Inferior parietal cortex (tissue), 1 donor: ENCODE measurements at regions not wholly inside any gene's neighbourhood (a gene's known extent, or its start where the extent isn't known, plus 50 kb on each side); places are given as distances from the start of the nearest gene placed in this dataset.
"Not testable (repeated sequence)": the region's sequence is repeated elsewhere in the genome, so short reads cannot be mapped to it uniquely, and the experiment has no call there.

Experiments used
- DNase-seq: peaks from one replicate; pipeline ENCODE4 v3.0.0-alpha.2; 2016; ENCODE audit errors: extremely low spot score

DNA sequence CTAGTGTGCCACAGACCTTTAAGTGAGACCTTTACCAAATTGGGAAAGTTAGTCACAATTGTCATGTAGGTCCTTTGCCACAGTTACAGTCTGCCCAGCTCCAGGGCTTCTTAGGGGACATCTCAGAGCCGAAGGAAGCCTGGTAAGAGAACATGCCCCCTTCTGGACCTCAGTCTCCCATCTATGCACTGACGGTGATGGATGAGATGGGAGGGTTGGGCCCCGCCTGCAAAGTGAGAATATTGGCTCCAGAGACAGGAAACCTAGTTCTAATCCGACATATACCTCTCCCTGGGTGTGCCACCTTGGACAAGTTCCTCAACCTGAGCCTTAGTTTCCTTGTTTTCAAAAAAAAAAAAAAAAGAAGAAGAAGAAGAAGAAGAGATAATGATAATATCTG is 85.1 kb upstream of the NAV2 start:
- no peak for DNase-seq

DNA sequence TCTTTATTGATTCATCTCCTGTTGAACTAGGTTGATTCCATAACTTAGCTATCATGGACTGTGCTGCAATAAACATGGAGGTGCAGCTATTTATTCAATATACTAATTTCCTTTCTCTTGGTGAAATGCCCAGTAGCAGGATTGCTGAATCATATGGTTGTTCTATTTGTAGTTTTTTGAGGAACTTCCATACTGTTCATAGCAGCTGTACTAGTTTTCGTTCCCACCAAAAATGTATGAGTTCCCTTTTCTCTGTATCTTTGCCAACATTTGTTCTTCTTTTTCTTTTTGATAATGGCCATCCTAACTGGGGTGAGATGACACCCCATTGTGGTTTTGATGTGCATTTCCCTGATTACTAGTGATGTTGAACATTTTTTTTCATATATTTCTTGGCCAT is 87.2 kb upstream of the NAV2 start:
- peak; percentile 40 for DNase-seq

DNA sequence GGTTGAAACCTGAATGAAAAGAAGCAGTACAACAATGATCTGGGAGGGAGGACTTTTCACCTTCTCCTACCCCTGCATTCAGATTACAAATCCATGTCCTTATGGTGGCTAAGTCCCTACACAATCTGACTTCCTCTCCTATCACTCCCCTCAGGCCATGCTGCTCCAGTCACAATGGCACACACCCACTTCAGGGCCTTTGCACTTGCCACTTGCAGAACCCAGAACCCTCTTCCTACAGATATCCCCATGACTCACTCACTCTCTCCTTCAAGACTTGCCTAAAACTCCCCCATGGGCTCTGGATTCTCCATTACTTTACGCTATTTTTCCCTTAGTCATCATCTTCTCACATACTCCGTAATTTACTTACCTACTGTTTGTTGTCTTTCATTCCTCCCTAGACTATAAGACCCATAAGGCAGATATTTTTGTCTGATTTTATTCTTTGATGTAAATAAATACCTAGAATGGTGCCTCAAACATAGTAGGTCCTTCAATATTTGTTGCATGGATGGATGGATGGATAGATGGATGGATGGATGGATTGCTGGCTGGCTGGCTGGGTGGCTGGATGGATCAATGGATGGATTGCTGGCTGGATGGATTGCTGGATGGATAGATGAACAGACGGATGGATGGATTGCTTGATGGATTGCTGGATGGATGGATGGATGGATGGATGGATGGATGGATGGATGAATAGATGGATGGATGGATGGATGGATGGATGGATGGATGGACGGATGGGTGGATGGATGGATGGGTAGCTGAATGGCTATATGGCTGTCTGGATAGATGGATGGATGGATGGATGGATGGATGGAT is 94.7 kb upstream of the NAV2 start:
- DNase-seq: no peak

GRCh38 chr11:19615341-19616183 is 97.1 kb upstream of the NAV2 start:
- no peak for DNase-seq

- no peak for DNase-seq
These were observed 98.2 kb upstream of the NAV2 start for GRCh38 chr11:19614370-19614940.

DNA sequence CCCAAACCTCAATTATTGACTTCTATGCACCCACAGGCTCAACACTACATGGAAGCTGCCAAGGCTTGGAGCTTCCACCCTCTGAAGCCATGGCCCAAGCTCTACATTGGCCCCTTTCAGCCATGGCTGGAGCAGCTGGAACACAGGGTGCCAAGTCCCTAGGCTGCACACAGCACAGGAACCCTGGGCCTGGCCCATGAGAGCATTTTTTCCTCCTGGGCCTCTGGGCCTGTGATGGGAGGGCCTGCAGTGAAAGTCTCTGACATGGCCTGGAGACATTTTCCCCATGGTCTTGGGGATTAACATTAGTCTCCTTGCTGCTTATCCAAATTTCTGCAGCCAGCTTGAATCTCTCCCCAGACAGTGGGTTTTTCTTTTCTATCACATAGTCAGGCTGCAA is 100.6 kb upstream of the NAV2 start:
- DNase-seq: not testable (repeated sequence)

DNA sequence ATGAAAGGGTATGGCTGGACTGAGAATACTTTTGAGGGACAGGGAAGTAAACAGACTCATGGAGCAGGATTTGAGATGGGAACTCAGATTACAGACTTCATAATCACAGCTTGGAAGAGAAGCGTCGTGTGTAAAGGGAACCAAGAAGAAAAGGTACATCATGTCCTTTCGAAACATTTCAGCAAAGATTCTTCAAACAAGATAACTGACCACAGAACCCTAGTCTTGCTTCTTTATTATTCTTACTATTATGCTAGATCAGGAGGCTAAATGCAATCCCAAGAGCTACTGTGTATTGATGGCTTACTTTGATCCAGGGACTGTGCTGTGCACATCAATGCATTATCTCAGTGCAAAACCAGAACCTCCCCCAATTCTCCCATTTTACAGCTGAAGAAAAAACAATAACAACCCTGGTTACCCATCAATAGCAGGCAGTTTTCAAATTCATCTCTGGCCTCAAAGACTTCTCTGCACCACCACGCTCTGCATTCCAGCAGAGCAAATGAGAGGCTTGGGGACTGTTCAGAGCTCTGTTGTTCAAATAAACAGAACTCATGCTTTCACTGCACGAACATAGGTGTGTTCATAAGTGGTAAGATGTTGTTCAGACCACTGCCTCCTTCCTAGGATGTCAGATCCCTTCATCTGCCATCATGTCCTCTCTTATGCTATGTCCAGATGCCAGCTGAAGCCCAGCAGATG is 104.8 kb upstream of the NAV2 start:
- no peak for DNase-seq

- no peak for DNase-seq
These were observed 105.6 kb upstream of the NAV2 start for GRCh38 chr11:19606856-19607655.

GRCh38 chr11:19605520-19606371 is 106.9 kb upstream of the NAV2 start:
- DNase-seq: no peak

DNA sequence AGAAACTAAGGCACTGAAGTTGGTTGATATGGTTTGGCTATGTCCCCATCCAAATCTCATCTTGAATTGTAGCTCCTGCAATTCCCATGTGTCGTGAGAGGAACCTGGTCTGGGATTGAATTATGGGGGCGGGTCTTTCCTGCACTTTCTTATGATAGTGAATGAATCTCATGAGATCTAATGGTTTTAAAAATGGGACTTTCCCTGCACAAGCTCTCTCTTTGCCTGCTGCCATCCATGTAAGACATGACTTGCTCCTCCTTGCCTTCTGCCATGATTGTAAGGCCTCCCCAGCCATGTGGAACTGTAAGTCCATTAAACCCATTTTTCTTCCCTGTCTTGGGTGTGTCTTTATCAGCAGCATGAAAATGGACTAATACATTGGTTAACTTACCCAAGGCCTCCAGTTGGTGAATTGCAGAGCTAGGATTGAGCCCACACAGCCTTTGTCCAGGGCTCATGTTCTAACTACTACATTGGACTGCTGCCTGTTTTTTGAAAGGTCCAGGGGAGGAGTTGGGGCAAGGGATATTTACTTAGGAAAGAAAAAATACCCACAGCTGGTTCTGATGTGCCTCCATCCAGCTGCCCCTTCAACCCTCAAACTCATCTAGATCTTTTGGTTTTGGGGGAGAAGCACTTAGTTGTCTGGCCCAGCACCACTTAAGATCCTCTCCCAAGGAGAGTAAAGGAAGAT is 107.8 kb upstream of the NAV2 start:
- no peak for DNase-seq

DNA sequence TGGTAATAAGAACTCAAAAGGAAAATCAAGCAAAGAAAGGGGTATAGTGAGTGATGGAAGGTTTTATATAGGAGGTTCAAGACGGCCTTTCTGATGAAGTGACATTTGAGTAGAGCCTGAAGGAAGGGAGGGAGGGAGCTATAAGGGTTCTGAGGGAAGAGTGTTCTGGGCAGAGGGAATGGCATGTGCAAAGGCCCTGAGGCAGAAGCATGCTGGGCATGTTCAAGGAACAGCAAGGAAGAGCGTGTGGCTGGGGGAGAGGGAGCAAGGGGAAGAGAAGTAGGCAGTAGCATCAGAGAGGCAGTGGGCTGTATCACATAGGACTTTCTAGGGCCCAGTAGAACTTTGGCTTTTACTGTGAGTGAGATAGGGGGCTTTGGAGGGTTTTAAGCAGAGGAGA is 108.9 kb upstream of the NAV2 start:
- no peak for DNase-seq

DNA sequence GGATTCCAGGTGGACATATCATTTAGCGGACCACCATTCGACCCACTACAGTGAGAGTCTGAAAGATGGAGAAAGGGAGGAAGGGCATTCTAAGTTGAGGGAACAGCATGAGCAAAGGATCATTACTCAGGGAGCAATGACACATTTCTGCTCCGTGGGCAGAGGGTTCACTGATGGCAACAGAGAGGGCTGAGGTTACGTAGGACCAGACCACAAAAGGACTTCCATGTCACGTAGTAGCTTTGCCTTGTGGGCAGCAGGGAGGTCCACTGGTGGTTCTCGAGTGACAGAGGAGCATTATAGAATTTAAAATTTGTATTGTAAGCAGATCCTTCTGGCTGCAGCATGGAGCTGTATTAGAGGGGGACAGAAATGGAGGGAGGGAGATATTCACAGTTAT is 109.7 kb upstream of the NAV2 start:
- DNase-seq: no peak

- DNase-seq: no peak
These were observed 110.2 kb upstream of the NAV2 start for GRCh38 chr11:19602406-19602805.

DNA sequence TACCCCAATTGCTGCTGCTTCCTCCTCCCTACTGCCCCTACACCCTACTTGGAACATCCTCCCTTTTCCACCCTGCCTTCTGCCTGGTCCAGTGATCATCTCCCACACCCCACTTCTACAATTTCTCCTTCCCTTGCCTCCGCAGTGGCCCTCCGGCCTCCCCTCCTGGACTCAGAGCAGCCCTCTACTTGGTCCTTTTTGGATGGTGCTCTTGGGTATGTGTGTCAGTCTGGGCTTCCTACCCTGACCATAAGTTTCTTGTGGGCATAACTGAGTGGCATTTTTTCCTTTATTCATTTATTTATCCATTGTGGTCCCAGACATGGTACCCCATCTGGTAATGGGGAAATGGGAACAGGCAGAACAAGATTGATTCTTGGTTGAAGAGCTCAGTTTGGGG is 111.4 kb upstream of the NAV2 start:
- no peak for DNase-seq

DNA sequence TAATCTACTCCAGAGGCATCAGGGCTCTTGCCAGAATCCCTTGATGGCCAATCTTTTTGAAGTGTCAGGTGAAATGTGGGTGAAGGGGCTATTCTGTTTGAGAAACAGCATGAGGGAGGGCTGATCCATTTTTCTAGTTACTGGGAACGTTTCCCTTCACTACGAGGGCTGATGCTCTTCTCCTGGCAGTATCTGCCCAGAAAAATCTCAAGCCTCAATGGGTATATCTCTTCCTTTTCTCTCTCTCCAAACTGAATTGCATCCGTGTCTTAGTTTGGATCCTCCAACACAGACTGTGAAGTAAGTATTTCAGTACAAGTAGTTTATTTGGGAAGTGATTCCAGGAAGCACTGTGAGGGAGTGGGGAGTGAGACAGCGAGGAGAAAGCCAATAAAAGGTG is 113.0 kb upstream of the NAV2 start:
- no peak for DNase-seq

DNA sequence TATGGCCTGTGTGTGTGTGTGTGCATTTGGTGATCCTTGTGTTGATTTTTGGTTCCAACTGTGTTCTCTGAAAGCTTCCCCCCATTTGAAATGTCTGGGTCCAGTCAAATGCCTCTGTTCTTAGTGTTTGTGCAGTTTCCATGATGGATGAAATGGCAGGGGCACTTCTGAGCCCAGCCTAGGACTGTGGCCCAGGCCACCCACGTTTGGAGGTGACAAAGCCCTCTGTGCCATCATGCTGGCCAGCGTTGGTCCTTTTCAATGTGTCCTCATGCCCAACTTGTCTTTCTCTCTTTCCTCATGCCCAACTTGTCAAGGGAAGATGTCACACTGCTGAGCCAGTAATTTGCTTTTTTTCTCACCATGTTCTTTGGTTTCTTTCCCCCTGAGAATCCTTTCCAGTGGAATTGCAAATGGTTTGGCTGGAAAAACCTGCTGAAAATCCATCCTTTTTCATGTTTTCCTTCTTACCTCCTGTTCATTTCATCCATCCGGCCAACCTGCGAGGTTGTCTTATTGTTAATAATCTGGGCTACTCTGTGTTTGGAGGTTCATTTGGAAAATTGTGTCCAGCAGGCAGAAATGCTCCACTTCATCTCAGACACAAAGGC is 113.7 kb upstream of the NAV2 start:
- no peak for DNase-seq

DNA sequence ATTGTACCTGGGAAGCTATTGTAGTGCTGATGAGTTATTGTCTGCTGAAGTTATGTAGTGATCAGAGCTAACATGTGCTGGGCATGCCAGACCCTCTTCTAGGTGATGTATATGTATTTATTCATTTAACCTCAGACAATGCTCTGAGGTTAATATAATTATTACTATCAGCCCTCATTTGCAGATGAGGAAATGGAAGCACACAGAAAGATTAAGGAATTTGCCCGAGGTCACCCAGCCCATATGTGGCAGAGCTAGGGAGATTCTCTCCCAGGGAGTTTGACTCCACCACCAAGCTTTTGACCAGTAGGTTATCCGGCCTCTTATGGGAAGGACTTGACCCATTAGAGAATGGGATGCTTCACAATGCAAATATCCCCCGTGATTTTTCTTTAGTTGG is 114.2 kb upstream of the NAV2 start:
- no peak for DNase-seq

DNA sequence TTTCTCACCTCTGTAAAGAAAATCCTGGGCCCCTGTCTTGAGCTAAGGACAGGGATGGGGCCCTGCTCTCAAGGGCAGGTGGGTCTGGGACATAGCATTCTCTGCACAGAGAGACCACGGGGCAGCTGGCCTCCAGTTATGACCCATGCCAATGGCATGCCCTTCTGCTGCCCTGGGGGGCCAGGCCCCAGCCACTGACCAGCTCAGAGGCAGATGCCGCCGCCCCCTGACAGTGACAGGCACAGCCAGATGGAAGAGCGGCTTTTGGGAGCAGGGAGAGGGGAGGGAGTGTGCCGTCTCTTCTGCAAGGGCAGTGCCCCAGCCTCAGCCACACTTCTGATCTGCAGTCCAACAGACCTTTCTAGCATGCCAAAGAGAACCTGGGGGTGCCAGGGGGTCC is 114.8 kb upstream of the NAV2 start:
- no peak for DNase-seq

DNA sequence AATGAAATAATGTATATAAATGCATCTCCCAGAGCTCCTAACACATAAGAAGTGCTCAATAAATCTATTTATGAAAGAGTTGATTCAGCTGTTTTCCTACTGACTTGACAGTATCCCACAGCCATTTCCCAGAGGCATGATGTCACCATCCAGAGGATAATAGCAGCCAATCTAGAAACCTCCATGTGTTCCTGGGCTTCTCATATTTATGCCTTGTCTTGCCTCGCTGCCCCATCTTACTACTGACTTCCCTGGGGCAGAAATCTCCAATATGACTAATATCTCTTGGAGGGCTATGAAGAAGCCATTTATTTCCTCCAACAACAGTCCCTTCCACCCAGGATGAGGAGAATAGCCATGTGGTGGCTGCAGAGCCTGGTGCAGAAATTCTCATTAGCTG is 115.4 kb upstream of the NAV2 start:
- DNase-seq: no peak
